AG08395 (cell line): ENCODE measurements at regions not wholly inside any gene's neighbourhood (a gene's known extent, or its start where the extent isn't known, plus 50 kb on each side); places are given as distances from the start of the nearest gene placed in this dataset.

Source experiments
- DNase-seq: peaks from one replicate; pipeline ENCODE4 v3.0.0; 2012; ENCODE audit warnings: mixed read lengths, low spot score

DNA sequence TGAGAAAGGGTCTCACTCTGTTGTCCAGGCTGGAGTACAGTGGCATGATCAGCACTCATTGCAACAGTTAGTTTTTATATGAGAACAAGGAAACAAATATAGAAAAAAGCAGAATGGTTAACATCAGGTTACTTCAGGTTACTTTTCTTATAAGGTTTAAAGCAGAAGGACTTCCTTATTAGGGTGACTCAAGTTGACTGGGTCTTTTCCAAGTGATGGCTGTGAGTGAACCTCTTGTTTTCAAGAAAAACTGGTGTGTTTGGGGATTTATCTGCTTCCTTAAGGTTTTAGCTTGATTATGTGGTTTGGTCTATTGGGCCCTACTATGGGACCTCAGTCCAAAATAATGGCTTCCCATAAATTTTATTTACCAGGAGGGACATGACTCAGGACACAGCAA lies 99.2 kb downstream of the ARRDC3 start:
- peak; percentile 44 for DNase-seq

GRCh38 chr5:91283326-91283725 lies 99.8 kb downstream of the ARRDC3 start:
- no peak for DNase-seq

DNA sequence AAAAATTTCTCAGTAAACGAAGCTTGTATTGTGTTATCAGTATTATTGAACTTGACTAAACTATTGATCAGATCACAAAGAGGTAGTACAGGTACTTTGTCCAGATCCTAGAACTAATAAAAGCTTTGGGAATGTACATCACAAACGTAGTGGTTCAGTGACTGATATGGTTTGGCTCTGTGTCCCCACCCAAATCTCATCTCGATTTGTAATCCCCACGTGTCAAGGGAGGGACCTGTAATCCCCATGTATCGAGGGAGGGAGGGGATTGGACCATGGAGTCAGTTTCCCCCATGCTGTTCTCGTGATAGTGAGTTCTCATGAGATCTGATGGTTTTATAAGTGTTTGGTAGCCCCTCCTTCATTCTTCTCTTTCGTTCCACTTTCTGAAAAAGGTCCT lies 100.9 kb downstream of the ARRDC3 start:
- no peak for DNase-seq

- peak; percentile 77 for DNase-seq
Measured at GRCh38 chr5:91281401-91281800, 101.7 kb downstream of the ARRDC3 start.

DNA sequence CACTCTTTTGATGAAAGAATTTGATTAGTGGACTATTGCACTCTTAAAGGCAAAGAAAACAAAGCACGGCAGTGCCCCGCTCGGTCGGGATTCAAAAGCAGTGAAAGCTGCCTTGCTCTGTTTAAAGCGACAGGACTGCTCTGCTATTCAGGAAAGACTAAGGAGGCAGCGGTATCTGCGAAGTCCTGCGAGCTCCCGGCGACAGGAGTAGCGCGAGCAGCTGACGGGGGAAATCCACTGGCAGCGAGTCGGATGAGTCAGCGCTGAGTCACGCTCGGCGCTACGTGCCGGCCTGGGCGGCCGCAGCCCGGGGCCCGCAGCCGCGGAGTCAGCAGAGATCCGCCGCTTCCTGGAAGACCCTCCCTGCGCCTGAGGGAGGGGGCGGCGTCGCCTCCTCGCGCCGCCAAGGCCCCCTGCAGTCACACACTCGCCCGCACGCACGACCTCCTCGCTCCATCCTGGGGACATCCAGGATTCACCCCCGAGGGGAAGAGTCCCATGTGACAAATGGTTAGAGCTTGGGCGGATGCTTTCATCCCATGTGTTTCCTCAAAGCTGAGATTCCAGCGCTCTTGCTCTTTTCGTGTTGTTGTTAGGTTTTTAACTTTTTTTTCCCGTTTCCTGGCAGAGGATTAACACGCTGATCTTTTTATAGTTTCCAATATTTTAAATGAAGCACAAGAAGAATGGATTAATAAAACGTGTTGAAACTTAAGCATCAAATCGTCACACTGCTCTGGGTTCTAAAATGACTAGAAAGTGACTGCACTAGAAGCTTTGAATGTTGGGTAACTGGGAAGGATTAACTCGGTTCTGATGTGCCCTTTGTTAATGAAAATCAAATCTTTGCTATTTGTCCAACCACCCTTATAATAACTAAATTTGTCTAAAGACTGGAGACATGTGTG lies 102.5 kb downstream of the ARRDC3 start:
- DNase-seq = peak; percentile 94

DNA sequence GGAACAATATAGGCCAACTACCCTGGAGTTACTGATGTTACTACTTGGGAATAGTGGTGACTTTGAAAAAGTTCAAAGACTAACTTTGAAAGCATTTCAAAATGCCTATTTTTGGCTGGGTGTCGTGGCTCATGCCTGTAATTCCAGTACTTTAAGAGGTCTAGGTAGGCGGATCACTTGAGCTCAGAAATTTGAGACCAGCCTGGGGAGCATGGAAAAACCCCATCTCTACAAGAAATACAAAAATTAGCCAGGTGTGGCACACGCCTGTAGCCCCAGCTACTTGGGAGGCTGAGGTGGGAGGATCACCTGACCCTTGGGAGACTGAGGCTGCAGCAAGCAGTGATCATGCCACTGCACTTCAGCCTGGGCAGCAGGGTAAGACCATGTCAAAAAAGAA lies 105.3 kb downstream of the ARRDC3 start:
- DNase-seq = no peak

- DNase-seq = no peak
Measured at GRCh38 chr5:91277093-91277626, 106.0 kb downstream of the ARRDC3 start.

DNA sequence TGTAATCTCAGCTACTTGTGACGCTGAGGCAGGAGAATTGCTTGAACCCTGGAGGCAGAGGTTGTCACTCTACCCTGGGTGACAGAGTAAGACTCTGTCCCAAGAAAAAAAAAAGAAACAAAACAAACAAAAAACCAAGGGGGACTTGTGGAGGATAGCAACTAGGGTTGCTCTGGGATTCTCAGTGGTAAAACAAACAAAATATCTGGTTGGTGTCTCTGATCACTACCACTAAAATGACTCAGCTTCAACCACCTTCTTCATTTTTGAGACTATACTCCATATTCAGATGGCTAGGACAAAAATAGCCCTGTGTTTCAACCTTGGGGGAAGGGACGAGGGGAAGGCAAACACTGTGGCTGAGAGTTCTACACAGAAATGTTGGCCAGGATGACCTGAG lies 110.3 kb downstream of the ARRDC3 start:
- peak; percentile 42 for DNase-seq

GRCh38 chr5:91271999-91272398 lies 111.1 kb downstream of the ARRDC3 start:
- no peak for DNase-seq

GRCh38 chr5:91269198-91269597 lies 113.9 kb downstream of the ARRDC3 start:
- no peak for DNase-seq

GRCh38 chr5:91266184-91266705 lies 116.9 kb downstream of the ARRDC3 start:
- DNase-seq = peak; percentile 79

DNA sequence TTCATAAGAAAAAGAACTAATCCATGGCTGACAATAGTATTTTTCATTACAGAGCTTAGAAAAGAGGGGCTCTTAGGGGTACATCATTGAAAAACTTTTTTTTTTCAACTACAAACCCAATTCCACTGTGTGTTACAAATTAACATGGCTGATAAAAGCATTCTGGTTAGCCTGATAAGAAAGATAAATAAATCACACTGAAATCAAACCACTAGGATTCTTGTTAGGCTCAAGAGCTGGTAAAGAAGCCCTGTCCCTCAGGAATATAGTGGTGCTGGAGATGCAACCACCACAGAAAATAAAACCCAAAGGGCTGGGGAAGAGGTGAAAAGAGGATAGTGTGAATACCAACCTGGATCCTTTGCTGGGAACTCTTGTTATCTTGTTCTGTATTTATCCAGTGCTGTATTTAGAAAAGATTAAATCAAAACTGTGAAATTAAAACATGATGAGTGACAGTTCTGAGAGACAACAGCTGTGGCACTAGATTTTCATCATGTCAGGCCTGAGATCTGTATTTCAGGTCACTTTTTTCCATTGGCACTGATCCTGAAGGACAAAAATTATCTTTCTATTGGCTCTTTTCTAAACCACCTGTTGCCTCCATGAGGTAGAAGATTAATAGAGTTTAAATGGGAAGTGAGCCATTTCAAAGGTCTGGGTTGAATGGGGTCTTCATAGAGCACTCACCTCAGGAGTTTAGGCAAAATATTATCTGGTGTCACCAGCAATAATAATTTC lies 118.6 kb downstream of the ARRDC3 start:
- no peak for DNase-seq

- no peak for DNase-seq
Measured at GRCh38 chr5:91263898-91264297, 119.2 kb downstream of the ARRDC3 start.

DNA sequence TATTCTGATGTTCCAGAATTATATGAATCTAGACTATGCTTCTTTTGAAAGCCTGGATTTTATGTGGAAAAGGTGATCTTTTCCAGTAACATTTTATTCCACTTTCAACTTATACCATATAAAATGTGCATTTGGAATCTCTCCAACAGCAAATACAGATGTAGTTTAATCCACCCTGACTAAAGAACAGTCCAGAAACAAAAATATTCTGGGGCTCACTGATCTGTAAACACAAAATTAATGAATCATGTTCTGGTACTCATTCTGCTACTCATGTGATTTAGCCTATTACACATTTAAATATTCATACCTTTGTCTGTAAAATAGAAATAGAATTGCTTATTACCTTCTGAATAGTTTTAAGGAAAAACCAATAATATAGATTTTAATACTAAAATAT lies 125.8 kb downstream of the ARRDC3 start:
- no peak for DNase-seq

- DNase-seq = no peak
Measured at GRCh38 chr5:91256142-91256524, 127.0 kb downstream of the ARRDC3 start.

DNA sequence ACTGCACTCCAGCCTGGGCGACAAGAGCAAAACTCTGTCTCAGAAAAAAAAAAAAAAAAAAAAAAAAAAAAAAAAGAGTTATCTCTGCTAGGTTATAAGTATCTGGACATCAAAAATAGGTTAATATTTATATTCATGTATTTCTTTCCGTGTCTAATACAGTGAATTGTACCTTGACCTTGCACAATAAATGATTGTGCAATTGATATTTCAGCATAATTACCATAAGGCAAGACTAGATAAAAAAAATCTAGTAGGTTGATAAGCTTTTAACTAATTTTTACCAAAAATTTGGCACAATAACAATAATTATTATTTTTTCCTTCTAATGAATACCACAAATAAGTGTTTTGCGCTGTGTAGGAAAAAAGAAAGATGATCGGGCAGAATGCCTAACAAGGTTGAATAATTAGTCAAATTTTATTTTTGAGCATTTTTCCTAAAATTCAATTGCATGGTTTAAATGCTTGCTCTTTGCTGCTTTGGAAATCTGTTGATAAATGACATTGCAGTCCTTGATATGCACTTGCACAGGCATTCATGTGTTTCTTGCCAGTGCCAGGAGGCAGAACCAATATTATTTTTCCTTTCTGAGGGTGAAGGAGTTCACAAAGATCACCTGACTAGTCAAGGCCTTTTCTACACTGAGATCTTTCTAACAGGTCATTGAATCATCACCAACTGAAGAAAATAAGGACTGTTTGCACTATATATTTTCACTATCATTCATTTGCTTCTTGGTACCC lies 127.5 kb downstream of the ARRDC3 start:
- no peak for DNase-seq

DNA sequence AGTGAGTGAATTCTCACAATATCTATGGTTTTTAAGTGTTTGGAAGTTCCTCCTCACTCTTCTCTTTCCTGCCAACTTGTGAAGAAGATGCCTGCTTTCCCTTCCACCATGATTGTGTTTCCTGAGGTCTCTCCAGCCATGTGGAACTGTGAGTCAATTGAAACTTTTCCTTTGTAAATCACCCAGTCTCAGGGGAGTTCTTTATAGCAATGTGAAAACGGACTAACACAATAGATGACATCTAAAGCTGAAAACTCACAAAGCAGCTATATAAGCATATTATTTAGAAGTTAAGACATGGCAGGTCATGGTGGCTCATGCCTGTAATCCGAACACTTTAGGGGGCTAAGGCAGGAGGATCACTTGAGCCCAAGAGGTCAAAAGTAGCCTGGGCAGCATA lies 130.2 kb downstream of the ARRDC3 start:
- no peak for DNase-seq

DNA sequence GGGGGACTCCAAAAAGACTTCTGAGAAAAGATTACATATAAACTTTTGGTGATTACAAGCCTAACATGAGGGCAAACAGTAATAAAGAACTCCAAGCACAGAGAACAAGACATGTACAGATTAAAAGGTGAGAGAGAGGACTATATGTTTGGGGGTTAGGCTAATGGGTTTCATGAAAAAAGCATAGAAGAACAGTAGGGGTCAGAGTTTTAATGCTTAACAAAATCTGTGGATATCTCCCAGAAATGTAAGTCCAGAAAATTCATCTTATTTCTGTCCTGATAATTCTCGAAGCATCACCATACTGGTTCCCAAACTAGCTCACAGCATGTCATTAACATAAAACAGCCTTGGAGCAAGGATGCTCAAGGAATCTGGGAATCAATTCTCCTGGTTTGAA lies 137.2 kb downstream of the ARRDC3 start:
- peak; percentile 14 for DNase-seq

DNA sequence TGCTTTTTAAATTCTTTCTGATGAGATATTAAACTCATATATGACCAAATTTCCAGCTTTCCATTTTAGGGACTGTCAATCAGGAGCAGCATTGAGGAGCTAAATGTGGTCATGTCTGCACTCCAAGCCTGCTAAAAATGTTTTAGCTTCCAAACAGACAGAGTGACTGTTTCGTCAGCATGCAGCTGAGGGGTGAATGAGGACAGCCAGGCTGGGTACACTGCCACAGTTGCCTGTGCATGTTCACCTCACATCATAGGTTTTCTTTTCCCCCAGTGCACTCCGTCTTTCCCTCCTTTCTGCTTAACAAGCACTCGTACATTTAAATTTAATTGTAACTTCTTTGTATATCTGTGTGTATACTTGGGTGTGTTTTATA lies 138.1 kb downstream of the ARRDC3 start:
- DNase-seq = no peak

- no peak for DNase-seq
Measured at GRCh38 chr5:91244380-91245073, 138.6 kb downstream of the ARRDC3 start.

DNA sequence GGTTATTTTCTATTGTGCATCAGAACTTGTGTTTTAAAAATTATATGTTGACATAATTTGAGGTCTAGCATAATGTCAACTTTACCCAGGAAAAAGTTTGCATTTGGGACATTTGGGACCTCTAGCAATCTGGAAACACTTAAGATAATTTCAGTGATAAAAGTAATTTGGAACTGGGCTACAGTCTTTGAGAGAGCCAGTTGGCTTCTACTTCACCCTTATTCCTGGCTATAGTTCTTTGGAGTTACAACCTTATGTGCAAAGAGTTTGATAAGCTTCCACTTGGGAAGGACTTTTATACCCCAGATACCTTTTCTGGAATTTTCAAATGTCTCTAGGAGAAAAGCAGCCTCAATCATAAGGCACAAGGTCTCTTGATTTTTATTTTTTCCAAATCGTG lies 139.3 kb downstream of the ARRDC3 start:
- DNase-seq = no peak

DNA sequence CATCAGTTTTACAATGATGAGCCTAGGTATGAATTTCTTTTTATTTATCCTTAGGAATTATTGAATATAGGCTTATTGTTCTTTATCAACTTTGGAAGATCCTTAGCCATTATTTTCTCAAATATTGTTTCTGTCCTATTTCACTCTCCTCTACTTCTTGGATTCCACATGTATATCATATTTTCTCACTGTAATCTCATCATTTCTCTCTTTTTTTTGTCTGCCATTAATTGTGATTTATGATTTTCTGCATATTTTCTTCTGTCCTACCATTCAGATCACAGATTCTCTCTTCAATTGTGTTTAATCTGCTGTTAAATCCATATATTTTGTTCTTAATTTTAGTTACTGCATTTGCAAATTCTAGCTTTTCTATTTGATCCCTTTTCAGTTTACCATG lies 139.8 kb downstream of the ARRDC3 start:
- no peak for DNase-seq
